ENCODE measurements at regions not wholly inside any gene's neighbourhood (a gene's known extent, or its start where the extent isn't known, plus 50 kb on each side); places are given as distances from the start of the nearest gene placed in this dataset.
"Not testable (repeated sequence)": the region's sequence is repeated elsewhere in the genome, so short reads cannot be mapped to it uniquely, and the experiment has no call there.

GRCh38 chr12:90690120-90690519 is 264.9 kb downstream of the CCER1 start:
- H3K4me3 Mint-ChIP-seq = no peak overlapping the region
- no peaks in the 10 kb centered on the region for H3K36me3 Mint-ChIP-seq (ENCODE audit: low read depth)
- H3K9me3 Mint-ChIP-seq = peaks cover 6% of the 10 kb centered on the region
- H3K4me1 Mint-ChIP-seq (ENCODE audit: low read depth) = no peaks in the 10 kb centered on the region
- no peaks in the 10 kb centered on the region for H3K27me3 Mint-ChIP-seq
- no peak overlapping the region for H3K27ac Mint-ChIP-seq

GRCh38 chr12:90687682-90688081 is 267.3 kb downstream of the CCER1 start:
- H3K27me3 Mint-ChIP-seq; H3K4me1 Mint-ChIP-seq (ENCODE audit: low read depth); H3K36me3 Mint-ChIP-seq (ENCODE audit: low read depth); H3K27ac Mint-ChIP-seq; H3K4me3 Mint-ChIP-seq; H3K9me3 Mint-ChIP-seq: not testable (repeated sequence)

DNA sequence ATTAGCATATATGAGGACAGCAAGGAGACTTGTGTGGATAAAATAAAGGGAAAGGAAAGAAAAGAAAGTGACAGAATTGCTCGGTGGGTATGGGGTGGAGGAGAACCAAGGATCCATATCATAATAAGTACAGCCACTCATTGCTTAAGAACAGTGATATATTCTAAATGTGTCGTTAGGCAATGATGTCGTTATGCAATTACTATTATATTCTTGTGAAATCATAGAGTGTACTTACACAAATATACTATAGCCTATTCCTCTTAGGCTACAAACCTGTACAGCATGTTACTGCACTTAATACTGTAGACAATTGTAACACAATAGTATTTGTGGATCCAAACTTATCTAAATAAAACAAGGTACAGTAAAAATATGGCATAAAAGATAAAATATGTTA is 271.1 kb downstream of the CCER1 start:
- Mint-ChIP-seq H3K4me1 (ENCODE audit: low read depth) (no peaks in the 10 kb centered on the region), H3K36me3 (ENCODE audit: low read depth) (no peaks in the 10 kb centered on the region), H3K27ac (no peak overlapping the region)

DNA sequence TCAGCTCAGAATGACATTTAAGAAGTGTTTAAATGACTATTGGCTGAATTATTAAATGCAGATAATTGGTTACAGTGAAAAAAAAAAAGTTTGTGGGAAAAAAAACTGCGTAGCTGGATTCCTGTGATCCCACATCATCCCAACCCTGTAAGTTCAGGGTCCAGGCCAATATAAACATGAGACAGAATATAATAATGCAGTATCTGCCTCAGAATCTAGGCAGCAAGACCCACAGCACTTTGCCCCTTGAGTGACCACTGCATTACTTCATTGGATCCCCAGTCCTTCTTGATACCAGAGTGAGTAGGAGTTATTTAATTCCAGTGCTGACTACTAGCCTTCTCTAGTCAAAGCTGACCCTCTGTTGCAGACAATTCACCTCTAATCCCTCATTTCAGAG is 272.6 kb downstream of the CCER1 start:
- H3K27me3 Mint-ChIP-seq = no peaks in the 10 kb centered on the region
- H3K4me3 Mint-ChIP-seq = no peak overlapping the region
- no peak overlapping the region for H3K27ac Mint-ChIP-seq
- no peaks in the 10 kb centered on the region for H3K4me1 Mint-ChIP-seq (ENCODE audit: low read depth)
- no peaks in the 10 kb centered on the region for H3K36me3 Mint-ChIP-seq (ENCODE audit: low read depth)
- peaks cover 6% of the 10 kb centered on the region for H3K9me3 Mint-ChIP-seq

More for the DNA sequence above, 271.1 kb downstream of the CCER1 start:
- Mint-ChIP-seq H3K9me3 (peaks cover 6% of the 10 kb centered on the region), H3K4me3 (no peak overlapping the region), H3K27me3 (no peaks in the 10 kb centered on the region)

DNA sequence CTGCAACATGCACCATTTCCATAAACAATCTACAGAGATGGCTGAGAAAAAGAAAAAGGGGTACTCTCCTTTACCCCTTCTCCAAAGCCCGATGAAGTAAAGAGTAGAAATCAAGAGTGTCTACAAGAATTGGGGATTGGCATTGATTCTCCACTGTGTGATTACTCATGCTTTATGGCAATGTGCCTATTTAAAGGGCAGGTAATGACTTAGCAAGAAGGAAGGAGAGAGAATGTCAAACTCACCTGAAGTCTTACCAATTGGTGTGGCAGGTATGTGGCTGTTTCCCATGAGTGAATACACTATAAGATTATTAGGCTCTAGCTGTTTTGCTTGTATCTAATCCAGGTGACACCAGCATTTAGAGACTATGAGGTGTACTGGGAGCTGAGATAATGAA is 275.3 kb downstream of the CCER1 start:
- no peak overlapping the region for H3K27ac Mint-ChIP-seq
- no peaks in the 10 kb centered on the region for H3K4me1 Mint-ChIP-seq (ENCODE audit: low read depth)
- no peaks in the 10 kb centered on the region for H3K36me3 Mint-ChIP-seq (ENCODE audit: low read depth)
- H3K9me3 Mint-ChIP-seq = no peaks in the 10 kb centered on the region
- H3K27me3 Mint-ChIP-seq = no peaks in the 10 kb centered on the region
- H3K4me3 Mint-ChIP-seq = no peak overlapping the region

DNA sequence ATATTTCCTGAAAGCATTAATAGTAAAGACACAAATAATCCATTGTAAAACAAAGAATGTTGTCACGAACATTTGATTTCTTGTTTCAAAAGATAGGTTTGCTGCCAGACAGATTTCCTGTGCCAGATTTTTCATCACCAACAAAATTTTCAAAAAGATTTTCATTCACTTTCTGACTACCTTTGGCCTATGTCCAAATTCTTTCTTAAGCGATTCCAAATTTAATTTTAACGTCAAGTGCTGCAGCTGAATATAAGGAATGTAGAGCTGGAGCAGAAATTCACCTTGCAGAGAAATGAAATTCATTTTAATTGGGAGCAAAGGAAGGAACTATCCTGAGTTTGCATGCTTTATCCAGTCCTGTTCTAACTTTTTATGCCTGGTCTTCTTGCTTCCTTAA is 277.4 kb downstream of the CCER1 start:
- no peaks in the 10 kb centered on the region for H3K9me3 Mint-ChIP-seq
- H3K36me3 Mint-ChIP-seq (ENCODE audit: low read depth) = no peaks in the 10 kb centered on the region
- no peak overlapping the region for H3K4me3 Mint-ChIP-seq
- H3K27ac Mint-ChIP-seq = no peak overlapping the region
- no peaks in the 10 kb centered on the region for H3K4me1 Mint-ChIP-seq (ENCODE audit: low read depth)
- H3K27me3 Mint-ChIP-seq = no peaks in the 10 kb centered on the region

GRCh38 chr12:90677055-90677454 is 277.9 kb downstream of the CCER1 start:
- H3K4me1 Mint-ChIP-seq (ENCODE audit: low read depth) = no peaks in the 10 kb centered on the region
- H3K9me3 Mint-ChIP-seq = no peaks in the 10 kb centered on the region
- H3K4me3 Mint-ChIP-seq = no peak overlapping the region
- no peaks in the 10 kb centered on the region for H3K36me3 Mint-ChIP-seq (ENCODE audit: low read depth)
- no peaks in the 10 kb centered on the region for H3K27me3 Mint-ChIP-seq
- H3K27ac Mint-ChIP-seq = no peak overlapping the region

- Mint-ChIP-seq H3K4me1 (ENCODE audit: low read depth) (no peaks in the 10 kb centered on the region), H3K4me3 (no peak overlapping the region), H3K36me3 (ENCODE audit: low read depth) (no peaks in the 10 kb centered on the region), H3K27ac (no peak overlapping the region), H3K9me3 (peaks cover 4% of the 10 kb centered on the region), H3K27me3 (no peaks in the 10 kb centered on the region)
Measured at GRCh38 chr12:90675106-90675505, 279.9 kb downstream of the CCER1 start.

DNA sequence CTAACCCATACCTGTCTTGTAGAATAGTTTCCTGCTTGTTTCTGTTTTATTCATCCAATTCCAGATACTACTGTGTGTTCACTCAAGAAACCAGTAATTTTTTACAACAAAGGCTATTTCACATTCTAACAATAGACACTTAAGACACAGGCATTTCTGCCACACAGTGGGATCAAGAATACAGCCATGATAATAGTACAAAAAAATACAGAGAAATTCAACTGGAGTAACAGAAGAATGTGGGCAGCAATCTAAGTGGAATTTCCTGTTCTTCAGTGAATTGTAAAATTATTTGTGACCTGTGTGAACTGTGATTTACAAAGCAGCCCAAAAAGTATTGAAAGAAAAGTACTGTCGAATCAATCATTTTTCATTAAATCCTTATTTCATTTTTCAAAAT is 282.9 kb downstream of the CCER1 start:
- H3K9me3 Mint-ChIP-seq = peaks cover 9% of the 10 kb centered on the region

GRCh38 chr12:90663949-90664348 is 291.0 kb downstream of the CCER1 start:
- not testable (repeated sequence) for H3K4me1 Mint-ChIP-seq (ENCODE audit: low read depth); H3K36me3 Mint-ChIP-seq (ENCODE audit: low read depth); H3K27ac Mint-ChIP-seq; H3K4me3 Mint-ChIP-seq; H3K27me3 Mint-ChIP-seq; H3K9me3 Mint-ChIP-seq

More for the DNA sequence above, 282.9 kb downstream of the CCER1 start:
- H3K4me1 Mint-ChIP-seq (ENCODE audit: low read depth) = no peaks in the 10 kb centered on the region
- H3K4me3 Mint-ChIP-seq = no peak overlapping the region
- no peaks in the 10 kb centered on the region for H3K36me3 Mint-ChIP-seq (ENCODE audit: low read depth)
- H3K27ac Mint-ChIP-seq = no peak overlapping the region
- no peaks in the 10 kb centered on the region for H3K27me3 Mint-ChIP-seq

DNA sequence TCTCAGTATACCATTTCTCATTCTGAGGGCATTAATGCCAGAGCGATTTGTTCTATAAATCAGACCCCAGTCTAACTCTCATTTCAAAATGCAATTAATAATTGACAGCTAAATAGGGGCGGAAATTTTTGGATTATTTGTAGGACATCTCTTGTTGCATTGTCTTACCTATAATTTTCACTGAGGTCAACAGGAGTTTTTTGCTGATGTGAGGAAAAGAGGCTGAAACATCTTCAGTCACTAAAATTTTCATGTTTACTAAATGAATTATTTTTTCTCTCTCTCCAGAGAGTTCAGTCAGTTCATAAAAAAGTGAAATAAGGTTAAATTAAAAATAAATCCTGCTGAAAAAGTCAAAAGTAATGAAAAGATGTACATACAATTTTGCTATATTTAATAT is 295.9 kb downstream of the CCER1 start:
- Mint-ChIP-seq H3K9me3 (no peaks in the 10 kb centered on the region), H3K27ac (no peak overlapping the region), H3K27me3 (no peaks in the 10 kb centered on the region), H3K4me3 (no peak overlapping the region), H3K36me3 (ENCODE audit: low read depth) (no peaks in the 10 kb centered on the region), H3K4me1 (ENCODE audit: low read depth) (no peaks in the 10 kb centered on the region)

DNA sequence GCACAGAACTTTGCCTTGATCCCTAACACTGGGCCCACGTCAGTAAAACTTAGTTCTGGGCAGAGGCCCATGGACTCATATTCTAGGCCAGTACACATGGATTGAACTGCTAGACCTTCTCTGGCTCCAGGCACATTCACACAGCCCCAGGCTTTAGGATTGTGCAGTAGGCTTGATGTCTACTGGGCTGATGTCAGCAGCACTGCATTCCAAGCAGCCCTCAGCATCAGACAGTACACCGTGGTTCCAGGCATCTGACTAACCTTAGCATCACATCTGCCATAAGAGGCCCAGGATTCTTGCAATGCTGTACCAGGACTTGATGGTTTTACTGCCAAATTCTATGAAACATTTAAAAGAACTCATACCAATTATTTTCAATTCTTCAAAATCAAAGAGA is 301.9 kb downstream of the CCER1 start:
- Mint-ChIP-seq H3K27ac (no peak overlapping the region), H3K36me3 (ENCODE audit: low read depth) (no peaks in the 10 kb centered on the region), H3K9me3 (no peaks in the 10 kb centered on the region), H3K4me3 (no peak overlapping the region), H3K4me1 (ENCODE audit: low read depth) (no peaks in the 10 kb centered on the region), H3K27me3 (no peaks in the 10 kb centered on the region)

- Mint-ChIP-seq H3K27me3 (no peaks in the 10 kb centered on the region), H3K4me1 (ENCODE audit: low read depth) (no peaks in the 10 kb centered on the region), H3K36me3 (ENCODE audit: low read depth) (no peaks in the 10 kb centered on the region), H3K27ac (no peak overlapping the region), H3K9me3 (no peaks in the 10 kb centered on the region), H3K4me3 (no peak overlapping the region)
Measured at GRCh38 chr12:90652280-90652679, 302.7 kb downstream of the CCER1 start.

- H3K4me1 Mint-ChIP-seq (ENCODE audit: low read depth) = no peaks in the 10 kb centered on the region
- H3K9me3 Mint-ChIP-seq = no peaks in the 10 kb centered on the region
- no peaks in the 10 kb centered on the region for H3K36me3 Mint-ChIP-seq (ENCODE audit: low read depth)
- H3K4me3 Mint-ChIP-seq = no peak overlapping the region
- H3K27ac Mint-ChIP-seq = no peak overlapping the region
- no peaks in the 10 kb centered on the region for H3K27me3 Mint-ChIP-seq
Measured at GRCh38 chr12:90645181-90645580, 309.8 kb downstream of the CCER1 start.

DNA sequence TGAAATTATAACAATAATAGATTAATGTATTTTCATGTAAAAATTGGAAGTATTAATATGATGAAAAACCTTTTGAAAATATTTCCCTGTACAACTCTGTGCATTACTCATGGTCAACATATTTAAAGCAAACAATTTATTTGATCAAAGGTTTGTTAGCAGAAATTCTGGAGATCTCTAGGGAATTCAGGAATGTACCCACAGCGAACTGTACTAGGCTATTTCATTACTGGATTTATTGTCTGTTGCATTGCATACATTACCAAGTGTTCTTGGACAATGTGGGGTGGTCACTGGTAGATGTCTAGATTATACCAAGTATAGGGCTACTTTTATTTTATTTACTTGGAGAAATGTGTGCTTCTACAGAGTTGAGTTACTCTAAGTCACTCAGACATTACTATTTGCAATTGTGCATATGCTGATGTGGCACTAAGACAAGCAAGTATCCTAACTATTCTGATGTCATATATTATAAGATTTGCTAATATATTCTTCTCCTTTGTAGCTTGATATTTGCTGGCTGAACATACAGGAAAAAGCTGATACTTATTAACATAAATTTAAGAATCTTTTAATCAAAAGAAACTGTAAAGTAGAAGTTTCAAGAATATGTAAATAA is 323.3 kb downstream of the CCER1 start:
- Mint-ChIP-seq H3K27me3 (no peaks in the 10 kb centered on the region), H3K36me3 (ENCODE audit: low read depth) (no peaks in the 10 kb centered on the region), H3K4me3 (no peak overlapping the region), H3K9me3 (no peaks in the 10 kb centered on the region), H3K4me1 (ENCODE audit: low read depth) (no peaks in the 10 kb centered on the region), H3K27ac (no peak overlapping the region)

- no peak overlapping the region for H3K27ac Mint-ChIP-seq
- H3K4me1 Mint-ChIP-seq (ENCODE audit: low read depth) = no peaks in the 10 kb centered on the region
- no peak overlapping the region for H3K4me3 Mint-ChIP-seq
- H3K27me3 Mint-ChIP-seq = no peaks in the 10 kb centered on the region
- H3K9me3 Mint-ChIP-seq = no peaks in the 10 kb centered on the region
- no peaks in the 10 kb centered on the region for H3K36me3 Mint-ChIP-seq (ENCODE audit: low read depth)
Measured at GRCh38 chr12:90630006-90630405, 325.0 kb downstream of the CCER1 start.
